H1 (cell line): ENCODE measurements at regions not wholly inside any gene's neighbourhood (a gene's known extent, or its start where the extent isn't known, plus 50 kb on each side); places are given as distances from the start of the nearest gene placed in this dataset.

Source experiments
- BCL11A ChIP-seq, 2 experiments: IDR thresholded peaks; one replicate each; pipeline ENCODE4 v1.6.1; 2011; ENCODE audit warnings: low read depth in 2 of 2, low read length in 2 of 2, mild to moderate bottlenecking in 2 of 2
- CHD1 ChIP-seq: IDR thresholded peaks from 2 replicates; pipeline ENCODE4 v1.6.1; 2012; ENCODE audit warnings: low read depth, low read length, improper control_type of control experiment
- GTF2F1 ChIP-seq: IDR thresholded peaks from 2 replicates; pipeline ENCODE4 v1.6.1; 2012; ENCODE audit warnings: low read depth, low read length, improper control_type of control experiment, borderline replicate concordance
- NRF1 ChIP-seq: IDR thresholded peaks from 2 replicates; pipeline ENCODE4 v1.6.1; 2011; ENCODE audit warnings: mild to moderate bottlenecking, low read depth, low read length, improper control_type of control experiment
- RBBP5 ChIP-seq: IDR thresholded peaks from 2 replicates; pipeline ENCODE4 v1.7.1; 2012; ENCODE audit warnings: low read depth, mild to moderate bottlenecking, inconsistent platforms, low read length, moderate library complexity, borderline replicate concordance
- SAP30 ChIP-seq: fragments of 300-600 bp; sonication (generic); IDR thresholded peaks from 2 replicates; pipeline ENCODE4 v1.7.1; 2012; ENCODE audit warnings: low read length, moderate library complexity, mild to moderate bottlenecking, inconsistent platforms; ENCODE audit not compliant: insufficient read depth, insufficient replicate concordance
- SIX5 ChIP-seq: IDR thresholded peaks from 2 replicates; pipeline ENCODE4 v1.6.1; 2011; ENCODE audit warnings: mild to moderate bottlenecking, low read depth, low read length

DNA sequence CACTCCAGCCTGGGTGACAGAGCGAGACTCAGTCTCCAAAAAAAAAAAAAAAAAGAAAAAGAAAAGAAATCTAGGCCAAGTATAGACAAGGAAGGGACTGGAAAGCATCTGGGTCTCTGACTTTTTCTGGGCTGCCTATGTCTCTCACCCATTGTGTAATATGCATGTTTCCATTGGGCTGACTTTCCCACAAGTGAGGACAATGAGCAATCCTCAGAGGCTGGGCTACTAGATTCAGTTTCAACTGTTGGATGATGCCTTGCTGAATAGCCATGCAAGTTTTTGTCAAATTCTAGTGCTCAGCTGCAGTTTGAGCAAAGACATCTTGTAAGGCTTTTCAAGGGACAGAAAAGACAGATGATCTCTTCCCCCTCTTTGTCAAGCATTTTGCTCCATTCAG lies 82.1 kb downstream of the PHAX start (continued):
- TF ChIP-seq BCL11A (IDR thresholded peaks at IDR 0.05; ENCODE audit: low read depth in 2 of 2, low read length in 2 of 2), result no peak
- TF ChIP-seq NRF1, result no peak
- no peak for TF ChIP-seq RBBP5
- TF ChIP-seq SIX5, result no peak
- TF ChIP-seq GTF2F1, result no peak
- no peak for TF ChIP-seq CHD1
- TF ChIP-seq SAP30, result no peak
